Liver (tissue), 3 donors: ENCODE measurements at regions not wholly inside any gene's neighbourhood (a gene's known extent, or its start where the extent isn't known, plus 50 kb on each side); places are given as distances from the start of the nearest gene placed in this dataset.

Experiments
- JUND ChIP-seq, 2 donors: IDR thresholded peaks; 2 replicates each; pipeline ENCODE4 v1.6.1; 2016; ENCODE audit warnings: antibody characterized with exemption in 2 of 2
- RAD21 ChIP-seq, 2 donors: IDR thresholded peaks; 2 replicates each; pipeline ENCODE4 v1.6.1; 2016; ENCODE audit warnings: antibody characterized with exemption in 2 of 2, mild to moderate bottlenecking in 2 of 2
- TAF1 ChIP-seq: conservative IDR thresholded peaks from 2 replicates; pipeline ENCODE4 v1.6.1; 2016; ENCODE audit warnings: antibody characterized with exemption, mild to moderate bottlenecking
- YY1 ChIP-seq: IDR thresholded peaks from 2 replicates; pipeline ENCODE4 v1.6.1; 2016; ENCODE audit warnings: antibody characterized with exemption, mild to moderate bottlenecking
- TF ChIP-seq, protein P1 (sequence below): fragments of 150-350 bp; IDR thresholded peaks from 2 replicates; pipeline ENCODE4 v1.5.1; 2017; ENCODE audit warnings: improper control_type of control experiment, low read depth, low read length; ENCODE audit not compliant: missing input control
- TF ChIP-seq, protein P2 (sequence below): IDR thresholded peaks from 2 replicates; pipeline ENCODE4 v1.6.1; 2016; ENCODE audit warnings: antibody characterized with exemption
- TF ChIP-seq, protein P3 (sequence below): IDR thresholded peaks from 2 replicates; pipeline ENCODE4 v1.6.1; 2016; ENCODE audit warnings: antibody characterized with exemption
- donor health status: healthy.
- donor health status: healthy.

DNA sequence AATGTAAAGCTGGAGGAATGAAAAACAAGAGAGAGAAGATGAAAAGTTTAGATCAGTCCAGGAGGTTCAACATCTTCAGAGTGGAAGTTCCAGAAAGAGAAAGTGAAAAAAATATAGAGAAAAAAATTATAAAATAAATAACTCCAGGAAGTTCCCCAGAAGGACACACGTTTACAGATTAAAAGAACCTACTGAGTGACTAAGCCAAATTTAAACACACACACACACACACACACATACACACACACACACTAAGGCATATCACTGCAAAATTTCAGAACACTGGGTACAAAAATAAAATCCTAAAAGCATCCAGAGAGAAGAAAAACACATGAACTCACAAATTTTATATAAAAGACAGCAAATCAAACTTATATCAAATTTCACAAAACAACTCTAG lies 85.9 kb upstream of the PMAIP1 start:
- TF ChIP-seq, protein P1, sequence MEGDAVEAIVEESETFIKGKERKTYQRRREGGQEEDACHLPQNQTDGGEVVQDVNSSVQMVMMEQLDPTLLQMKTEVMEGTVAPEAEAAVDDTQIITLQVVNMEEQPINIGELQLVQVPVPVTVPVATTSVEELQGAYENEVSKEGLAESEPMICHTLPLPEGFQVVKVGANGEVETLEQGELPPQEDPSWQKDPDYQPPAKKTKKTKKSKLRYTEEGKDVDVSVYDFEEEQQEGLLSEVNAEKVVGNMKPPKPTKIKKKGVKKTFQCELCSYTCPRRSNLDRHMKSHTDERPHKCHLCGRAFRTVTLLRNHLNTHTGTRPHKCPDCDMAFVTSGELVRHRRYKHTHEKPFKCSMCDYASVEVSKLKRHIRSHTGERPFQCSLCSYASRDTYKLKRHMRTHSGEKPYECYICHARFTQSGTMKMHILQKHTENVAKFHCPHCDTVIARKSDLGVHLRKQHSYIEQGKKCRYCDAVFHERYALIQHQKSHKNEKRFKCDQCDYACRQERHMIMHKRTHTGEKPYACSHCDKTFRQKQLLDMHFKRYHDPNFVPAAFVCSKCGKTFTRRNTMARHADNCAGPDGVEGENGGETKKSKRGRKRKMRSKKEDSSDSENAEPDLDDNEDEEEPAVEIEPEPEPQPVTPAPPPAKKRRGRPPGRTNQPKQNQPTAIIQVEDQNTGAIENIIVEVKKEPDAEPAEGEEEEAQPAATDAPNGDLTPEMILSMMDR = no peak
- TF ChIP-seq, protein P2, sequence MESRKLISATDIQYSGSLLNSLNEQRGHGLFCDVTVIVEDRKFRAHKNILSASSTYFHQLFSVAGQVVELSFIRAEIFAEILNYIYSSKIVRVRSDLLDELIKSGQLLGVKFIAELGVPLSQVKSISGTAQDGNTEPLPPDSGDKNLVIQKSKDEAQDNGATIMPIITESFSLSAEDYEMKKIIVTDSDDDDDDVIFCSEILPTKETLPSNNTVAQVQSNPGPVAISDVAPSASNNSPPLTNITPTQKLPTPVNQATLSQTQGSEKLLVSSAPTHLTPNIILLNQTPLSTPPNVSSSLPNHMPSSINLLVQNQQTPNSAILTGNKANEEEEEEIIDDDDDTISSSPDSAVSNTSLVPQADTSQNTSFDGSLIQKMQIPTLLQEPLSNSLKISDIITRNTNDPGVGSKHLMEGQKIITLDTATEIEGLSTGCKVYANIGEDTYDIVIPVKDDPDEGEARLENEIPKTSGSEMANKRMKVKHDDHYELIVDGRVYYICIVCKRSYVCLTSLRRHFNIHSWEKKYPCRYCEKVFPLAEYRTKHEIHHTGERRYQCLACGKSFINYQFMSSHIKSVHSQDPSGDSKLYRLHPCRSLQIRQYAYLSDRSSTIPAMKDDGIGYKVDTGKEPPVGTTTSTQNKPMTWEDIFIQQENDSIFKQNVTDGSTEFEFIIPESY = no peak
- no peak for TF ChIP-seq TAF1
- TF ChIP-seq JUND (IDR thresholded peaks at IDR 0.05) = no peak
- TF ChIP-seq RAD21 (IDR thresholded peaks at IDR 0.05) = no peak
- TF ChIP-seq, protein P3, sequence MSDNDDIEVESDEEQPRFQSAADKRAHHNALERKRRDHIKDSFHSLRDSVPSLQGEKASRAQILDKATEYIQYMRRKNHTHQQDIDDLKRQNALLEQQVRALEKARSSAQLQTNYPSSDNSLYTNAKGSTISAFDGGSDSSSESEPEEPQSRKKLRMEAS = no peak
- TF ChIP-seq YY1 = no peak
